ENCODE measurements at regions not wholly inside any gene's neighbourhood (a gene's known extent, or its start where the extent isn't known, plus 50 kb on each side); places are given as distances from the start of the nearest gene placed in this dataset.

- TF ChIP-seq PPARA (CRISPR knock-in tag; IDR thresholded peaks at IDR 0.05; ENCODE audit: borderline replicate concordance) (no peak), ARNTL (CRISPR knock-in tag; IDR thresholded peaks at IDR 0.05; ENCODE audit: borderline replicate concordance, low read depth) (no peak), PATZ1 (CRISPR knock-in tag; IDR thresholded peaks at IDR 0.05; ENCODE audit: borderline replicate concordance) (no peak), ZNF8 (CRISPR knock-in tag; IDR thresholded peaks at IDR 0.05) (no peak), ZC3H10 (CRISPR knock-in tag; IDR thresholded peaks at IDR 0.05) (no peak), BACH2 (CRISPR knock-in tag; IDR thresholded peaks at IDR 0.05; ENCODE audit: borderline replicate concordance) (no peak), ZFP3 (CRISPR knock-in tag; IDR thresholded peaks at IDR 0.05) (no peak)
Measured at GRCh38 chr6:137320271-137320670, 101.1 kb upstream of the IFNGR1 start.

Measured in SK-N-SH treated with all-trans-retinoic acid at 6 μM for 48 hours (cell line).